Peyer's patch (tissue), 4 donors: ENCODE measurements at regions not wholly inside any gene's neighbourhood (a gene's known extent, or its start where the extent isn't known, plus 50 kb on each side); places are given as distances from the start of the nearest gene placed in this dataset.

Source experiments
- POLR2A ChIP-seq, 2 donors: fragments of 450-650 bp; IDR thresholded peaks; one replicate each; pipeline ENCODE4 v1.5.1; 2017; ENCODE audit warnings: antibody characterized with exemption in 2 of 2, mild to moderate bottlenecking in 2 of 2, moderate library complexity in 2 of 2
- TF ChIP-seq, protein P1 (sequence below), 6 experiments: fragments of 450-650 bp in 4 of 6; fragments of 200-600 bp in 2 of 6; sonication (generic) in 1 of 6; IDR thresholded peaks; one replicate each; pipeline ENCODE4 v1.5.1; 2017 to 2019; ENCODE audit warnings: antibody characterized with exemption in 6 of 6, mild to moderate bottlenecking in 3 of 6, moderate library complexity in 1 of 6

GRCh38 chr20:39347626-39348025, 385.5 kb downstream of the DHX35 start:
- TF ChIP-seq POLR2A (IDR thresholded peaks at IDR 0.05): no peak
- TF ChIP-seq, protein P1, sequence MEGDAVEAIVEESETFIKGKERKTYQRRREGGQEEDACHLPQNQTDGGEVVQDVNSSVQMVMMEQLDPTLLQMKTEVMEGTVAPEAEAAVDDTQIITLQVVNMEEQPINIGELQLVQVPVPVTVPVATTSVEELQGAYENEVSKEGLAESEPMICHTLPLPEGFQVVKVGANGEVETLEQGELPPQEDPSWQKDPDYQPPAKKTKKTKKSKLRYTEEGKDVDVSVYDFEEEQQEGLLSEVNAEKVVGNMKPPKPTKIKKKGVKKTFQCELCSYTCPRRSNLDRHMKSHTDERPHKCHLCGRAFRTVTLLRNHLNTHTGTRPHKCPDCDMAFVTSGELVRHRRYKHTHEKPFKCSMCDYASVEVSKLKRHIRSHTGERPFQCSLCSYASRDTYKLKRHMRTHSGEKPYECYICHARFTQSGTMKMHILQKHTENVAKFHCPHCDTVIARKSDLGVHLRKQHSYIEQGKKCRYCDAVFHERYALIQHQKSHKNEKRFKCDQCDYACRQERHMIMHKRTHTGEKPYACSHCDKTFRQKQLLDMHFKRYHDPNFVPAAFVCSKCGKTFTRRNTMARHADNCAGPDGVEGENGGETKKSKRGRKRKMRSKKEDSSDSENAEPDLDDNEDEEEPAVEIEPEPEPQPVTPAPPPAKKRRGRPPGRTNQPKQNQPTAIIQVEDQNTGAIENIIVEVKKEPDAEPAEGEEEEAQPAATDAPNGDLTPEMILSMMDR (IDR thresholded peaks at IDR 0.05): no peak
